NCI-H2171 treated with DMSO at 0.1 percent for 48 hours (cell line): ENCODE measurements at regions not wholly inside any gene's neighbourhood (a gene's known extent, or its start where the extent isn't known, plus 50 kb on each side); places are given as distances from the start of the nearest gene placed in this dataset.

Experiments
- DNase-seq: peaks from one replicate; lab custom pipeline; 2025; lab: John Stamatoyannopoulos, UW

GRCh38 chr17:73986641-73987177 lies 216.8 kb upstream of the RPL38 start:
- DNase-seq: peak; percentile 36

GRCh38 chr17:73987395-73987794 lies 216.1 kb upstream of the RPL38 start:
- DNase-seq: no peak

GRCh38 chr17:73987845-73988509 lies 215.5 kb upstream of the RPL38 start:
- DNase-seq: no peak

GRCh38 chr17:73989671-73990070 lies 213.8 kb upstream of the RPL38 start:
- no peak for DNase-seq

GRCh38 chr17:73990290-73990689 lies 213.2 kb upstream of the RPL38 start:
- no peak for DNase-seq

GRCh38 chr17:73991260-73991659 lies 212.2 kb upstream of the RPL38 start:
- no peak for DNase-seq

- DNase-seq: no peak
Measured at GRCh38 chr17:73994946-73995345, 208.5 kb upstream of the RPL38 start.

- DNase-seq: no peak
Measured at GRCh38 chr17:73997059-73997458, 206.4 kb upstream of the RPL38 start.

- DNase-seq: no peak
Measured at GRCh38 chr17:73998249-73998648, 205.2 kb upstream of the RPL38 start.

GRCh38 chr17:73998653-73999645 lies 204.5 kb upstream of the RPL38 start:
- DNase-seq: no peak

GRCh38 chr17:74001145-74001544 lies 202.3 kb upstream of the RPL38 start:
- DNase-seq: no peak

- DNase-seq: no peak
Measured at GRCh38 chr17:74002241-74002640, 201.2 kb upstream of the RPL38 start.

GRCh38 chr17:74004056-74004455 lies 199.4 kb upstream of the RPL38 start:
- no peak for DNase-seq

- no peak for DNase-seq
Measured at GRCh38 chr17:74005790-74006189, 197.7 kb upstream of the RPL38 start.

GRCh38 chr17:74006371-74006770 lies 197.1 kb upstream of the RPL38 start:
- DNase-seq: peak; percentile 19

- no peak for DNase-seq
Measured at GRCh38 chr17:74008196-74008595, 195.3 kb upstream of the RPL38 start.

GRCh38 chr17:74009056-74009625 lies 194.3 kb upstream of the RPL38 start:
- no peak for DNase-seq

- no peak for DNase-seq
Measured at GRCh38 chr17:74010903-74011302, 192.6 kb upstream of the RPL38 start.

- peak; percentile 95 for DNase-seq
Measured at GRCh38 chr17:74011966-74012365, 191.5 kb upstream of the RPL38 start.

- DNase-seq: peak; percentile 89
Measured at GRCh38 chr17:74012465-74012864, 191.0 kb upstream of the RPL38 start.

- no peak for DNase-seq
Measured at GRCh38 chr17:74015316-74015715, 188.2 kb upstream of the RPL38 start.

GRCh38 chr17:74015990-74016389 lies 187.5 kb upstream of the RPL38 start:
- DNase-seq: peak; percentile 58

GRCh38 chr17:74016461-74016860 lies 187.0 kb upstream of the RPL38 start:
- no peak for DNase-seq
